HepG2 (cell line): ENCODE measurements at regions not wholly inside any gene's neighbourhood (a gene's known extent, or its start where the extent isn't known, plus 50 kb on each side); places are given as distances from the start of the nearest gene placed in this dataset.

ENCODE experiments used
- ATF7-NPFF ChIP-seq: sonication (generic); formaldehyde crosslinking; IDR thresholded peaks from 2 replicates; pipeline ENCODE4 v1.8.1; 2023; ENCODE audit warnings: mild to moderate bottlenecking, low read depth, missing genetic modification reagents, moderate library complexity
- ESRRA ChIP-seq: sonication (generic); formaldehyde crosslinking; IDR thresholded peaks from 2 replicates; pipeline ENCODE4 v1.5.1; 2020; ENCODE audit warnings: mild to moderate bottlenecking, low read depth, missing genetic modification reagents
- FOXJ3 ChIP-seq: sonication (generic); formaldehyde crosslinking; IDR thresholded peaks from 2 replicates; pipeline ENCODE4 v1.4.0; 2020; ENCODE audit warnings: missing genetic modification reagents, mild to moderate bottlenecking, borderline replicate concordance
- GATAD2A ChIP-seq: IDR thresholded peaks from 2 replicates; pipeline ENCODE4 v1.6.1; 2016
- HOXA9 ChIP-seq: sonication (generic); formaldehyde crosslinking; IDR thresholded peaks from 2 replicates; pipeline ENCODE4 v1.8.1; 2022; ENCODE audit warnings: missing genetic modification reagents, mild to moderate bottlenecking, moderate library complexity, borderline replicate concordance
- KLF16 ChIP-seq, 2 experiments: sonication (generic) in 1 of 2; formaldehyde crosslinking in 1 of 2; IDR thresholded peaks; 2 replicates each; pipeline versions ENCODE4 v1.6.1 to v1.8.0; 2016 to 2023; ENCODE audit warnings: missing genetic modification reagents in 2 of 2, missing compliant biosample characterization in 1 of 2
- MAF1 ChIP-seq: sonication (generic); formaldehyde crosslinking; IDR thresholded peaks from 2 replicates; pipeline ENCODE4 v1.5.0; 2020; ENCODE audit warnings: missing genetic modification reagents, borderline replicate concordance
- MAFG ChIP-seq: sonication (generic); formaldehyde crosslinking; IDR thresholded peaks from 2 replicates; pipeline ENCODE4 v1.5.1; 2020; ENCODE audit warnings: mild to moderate bottlenecking, missing genetic modification reagents
- MEIS1 ChIP-seq: sonication (generic); formaldehyde crosslinking; IDR thresholded peaks from 2 replicates; pipeline ENCODE4 v1.9.0; 2021; ENCODE audit warnings: mild to moderate bottlenecking, missing genetic modification reagents, moderate library complexity, borderline replicate concordance
- NONO ChIP-seq, 2 experiments: fragments of 450-650 bp in 1 of 2; sonication (generic) in 1 of 2; formaldehyde crosslinking in 1 of 2; IDR thresholded peaks in 1 of 2; conservative IDR thresholded peaks in 1 of 2; 2 replicates each; pipeline versions ENCODE4 v1.6.1 to v1.8.0; 2017 to 2022; ENCODE audit warnings: mild to moderate bottlenecking in 1 of 2, missing genetic modification reagents in 1 of 2, moderate library complexity in 1 of 2
- NPAS2 ChIP-seq: sonication (generic); formaldehyde crosslinking; IDR thresholded peaks from 2 replicates; pipeline ENCODE4 v1.8.0; 2022; ENCODE audit warnings: mild to moderate bottlenecking, missing genetic modification reagents, borderline replicate concordance
- PAF1 ChIP-seq: IDR thresholded peaks from 2 replicates; pipeline ENCODE4 v1.6.1; 2016; ENCODE audit warnings: missing genetic modification reagents, missing compliant biosample characterization
- RORA ChIP-seq: sonication (generic); formaldehyde crosslinking; IDR thresholded peaks from 2 replicates; pipeline ENCODE4 v1.5.0; 2020; ENCODE audit warnings: mild to moderate bottlenecking, missing genetic modification reagents, moderate library complexity
- SMAD9 ChIP-seq: sonication (generic); formaldehyde crosslinking; IDR thresholded peaks from 2 replicates; pipeline ENCODE4 v1.5.1; 2020; ENCODE audit warnings: mild to moderate bottlenecking, missing genetic modification reagents
- SMARCE1 ChIP-seq: fragments of 450-650 bp; IDR thresholded peaks from 2 replicates; pipeline ENCODE4 v1.6.1; 2017; ENCODE audit warnings: borderline replicate concordance
- XBP1 ChIP-seq: sonication (generic); formaldehyde crosslinking; IDR thresholded peaks from 2 replicates; pipeline ENCODE4 v1.5.0; 2020; ENCODE audit warnings: missing genetic modification reagents
- ZBTB20 ChIP-seq: sonication (generic); formaldehyde crosslinking; IDR thresholded peaks from 2 replicates; pipeline ENCODE4 v1.8.1; 2023; ENCODE audit warnings: missing genetic modification reagents, low read depth, mild to moderate bottlenecking, borderline replicate concordance
- ZNF138 ChIP-seq: sonication (generic); formaldehyde crosslinking; IDR thresholded peaks from 2 replicates; pipeline ENCODE4 v1.5.0; 2020; ENCODE audit warnings: mild to moderate bottlenecking, low read depth, missing genetic modification reagents
- ZNF562 ChIP-seq: sonication (generic); formaldehyde crosslinking; IDR thresholded peaks from 2 replicates; pipeline ENCODE4 v1.8.0; 2022; ENCODE audit warnings: missing genetic modification reagents, borderline replicate concordance
- ZNF563 ChIP-seq: sonication (generic); formaldehyde crosslinking; IDR thresholded peaks from 2 replicates; pipeline ENCODE4 v1.8.0; 2022; ENCODE audit warnings: mild to moderate bottlenecking, moderate library complexity, missing genetic modification reagents
- ZNF574 ChIP-seq: sonication (generic); formaldehyde crosslinking; IDR thresholded peaks from 2 replicates; pipeline ENCODE4 v1.4.0; 2020; ENCODE audit warnings: missing genetic modification reagents
- ZNF605 ChIP-seq: sonication (generic); formaldehyde crosslinking; IDR thresholded peaks from 2 replicates; pipeline ENCODE4 v1.8.0; 2022; ENCODE audit warnings: mild to moderate bottlenecking, missing genetic modification reagents
- ZNF703 ChIP-seq: sonication (generic); formaldehyde crosslinking; IDR thresholded peaks from 2 replicates; pipeline ENCODE4 v1.5.1; 2020; ENCODE audit warnings: missing genetic modification reagents, mild to moderate bottlenecking, moderate library complexity, borderline replicate concordance
- ZNF788 ChIP-seq: sonication (generic); formaldehyde crosslinking; IDR thresholded peaks from 2 replicates; pipeline ENCODE4 v1.5.0; 2020; ENCODE audit warnings: mild to moderate bottlenecking, missing genetic modification reagents, borderline replicate concordance
- ZSCAN29 ChIP-seq: sonication (generic); formaldehyde crosslinking; conservative IDR thresholded peaks from 2 replicates; pipeline ENCODE4 v1.4.0; 2020; ENCODE audit warnings: mild to moderate bottlenecking, missing genetic modification reagents
- ZUFSP ChIP-seq: sonication (generic); formaldehyde crosslinking; IDR thresholded peaks from 2 replicates; pipeline ENCODE4 v1.9.0; 2021; ENCODE audit warnings: missing genetic modification reagents, mild to moderate bottlenecking, borderline replicate concordance

- no peak for TF ChIP-seq ZUFSP (CRISPR knock-in tag)
- TF ChIP-seq MAFG (CRISPR knock-in tag) = no peak
- peak; percentile 71; the same call in 1 of the 2 replicates for TF ChIP-seq ZSCAN29
- TF ChIP-seq RORA = no peak
- no peak; the same call in 1 of the 2 replicates for TF ChIP-seq ZNF788
- peak; percentile 61; the same call in 1 of the 2 replicates for TF ChIP-seq FOXJ3 (CRISPR knock-in tag)
- no peak for TF ChIP-seq ZNF562 (CRISPR knock-in tag)
- TF ChIP-seq ZBTB20 (CRISPR knock-in tag) = peak; percentile 42; the same call in 1 of the 2 replicates
- TF ChIP-seq ATF7-NPFF (CRISPR knock-in tag) = no peak
- no peak for TF ChIP-seq ZNF574
- peak; percentile 85 for TF ChIP-seq GATAD2A (CRISPR knock-in tag)
- TF ChIP-seq NONO (IDR thresholded peaks at IDR 0.05) = no peak
- TF ChIP-seq NONO (CRISPR knock-in tag; conservative IDR thresholded peaks at IDR 0.05) = no peak
- no peak for TF ChIP-seq ESRRA
- TF ChIP-seq SMARCE1 = no peak
- TF ChIP-seq HOXA9 (CRISPR knock-in tag) = no peak
- no peak for TF ChIP-seq ZNF563 (CRISPR knock-in tag)
- TF ChIP-seq NPAS2 = no peak
- no peak for TF ChIP-seq ZNF138 (CRISPR knock-in tag)
- TF ChIP-seq PAF1 (CRISPR knock-in tag) = no peak
- TF ChIP-seq ZNF605 (CRISPR knock-in tag) = no peak
- TF ChIP-seq MAF1 = no peak
- no peak for TF ChIP-seq XBP1
- TF ChIP-seq SMAD9 (CRISPR knock-in tag) = no peak
- no peak for TF ChIP-seq ZNF703 (CRISPR knock-in tag)
- peak in 1 of 2 experiments; percentile 20; a peak in 1 of 4 replicates for TF ChIP-seq KLF16 (CRISPR knock-in tag; IDR thresholded peaks at IDR 0.05)
- no peak for TF ChIP-seq MEIS1 (CRISPR knock-in tag)
Measured at GRCh38 chr5:116652196-116652729, 77.6 kb upstream of the SEMA6A start (continued).
